LNCaP clone FGC (cell line): ENCODE measurements at regions not wholly inside any gene's neighbourhood (a gene's known extent, or its start where the extent isn't known, plus 50 kb on each side); places are given as distances from the start of the nearest gene placed in this dataset.

Experiments
- DNase-seq: peaks from one replicate; pipeline ENCODE4 v3.0.0-alpha.2; 2011; ENCODE audit warnings: low read depth
- H3K4me3 ChIP-seq: 2 replicates; pipeline ENCODE4 v1.5.1; 2011; ENCODE audit warnings: mild to moderate bottlenecking, low read depth, low read length, control low read depth
- TF ChIP-seq, protein P1 (sequence below): IDR thresholded peaks from 2 replicates; pipeline ENCODE4 v1.5.1; 2012; ENCODE audit warnings: mild to moderate bottlenecking; ENCODE audit not compliant: control insufficient read depth, insufficient read depth; ENCODE audit errors: extremely low read depth

DNA sequence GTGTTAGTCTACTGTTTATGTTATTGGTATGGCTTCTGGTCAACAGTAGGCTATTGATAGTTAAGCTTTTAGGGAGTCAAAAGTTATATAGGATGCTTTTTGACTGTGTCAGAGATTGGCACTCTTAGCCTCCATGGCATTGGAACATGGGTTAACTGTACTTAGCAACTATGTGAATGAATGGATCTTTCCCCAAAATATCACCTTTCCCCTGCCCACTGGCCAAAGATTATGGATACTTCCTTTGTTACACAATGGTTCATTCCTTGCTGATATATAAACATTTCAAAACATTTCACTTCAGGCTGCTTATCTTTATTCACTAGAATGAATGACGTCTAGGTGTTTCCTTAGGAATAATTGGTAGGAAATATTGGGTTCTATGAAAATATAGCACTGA, 62.1 kb upstream of the DOCK10 start:
- TF ChIP-seq, protein P1, sequence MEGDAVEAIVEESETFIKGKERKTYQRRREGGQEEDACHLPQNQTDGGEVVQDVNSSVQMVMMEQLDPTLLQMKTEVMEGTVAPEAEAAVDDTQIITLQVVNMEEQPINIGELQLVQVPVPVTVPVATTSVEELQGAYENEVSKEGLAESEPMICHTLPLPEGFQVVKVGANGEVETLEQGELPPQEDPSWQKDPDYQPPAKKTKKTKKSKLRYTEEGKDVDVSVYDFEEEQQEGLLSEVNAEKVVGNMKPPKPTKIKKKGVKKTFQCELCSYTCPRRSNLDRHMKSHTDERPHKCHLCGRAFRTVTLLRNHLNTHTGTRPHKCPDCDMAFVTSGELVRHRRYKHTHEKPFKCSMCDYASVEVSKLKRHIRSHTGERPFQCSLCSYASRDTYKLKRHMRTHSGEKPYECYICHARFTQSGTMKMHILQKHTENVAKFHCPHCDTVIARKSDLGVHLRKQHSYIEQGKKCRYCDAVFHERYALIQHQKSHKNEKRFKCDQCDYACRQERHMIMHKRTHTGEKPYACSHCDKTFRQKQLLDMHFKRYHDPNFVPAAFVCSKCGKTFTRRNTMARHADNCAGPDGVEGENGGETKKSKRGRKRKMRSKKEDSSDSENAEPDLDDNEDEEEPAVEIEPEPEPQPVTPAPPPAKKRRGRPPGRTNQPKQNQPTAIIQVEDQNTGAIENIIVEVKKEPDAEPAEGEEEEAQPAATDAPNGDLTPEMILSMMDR = no peak
- H3K4me3 ChIP-seq = no peak overlapping the region
- no peak for DNase-seq

DNA sequence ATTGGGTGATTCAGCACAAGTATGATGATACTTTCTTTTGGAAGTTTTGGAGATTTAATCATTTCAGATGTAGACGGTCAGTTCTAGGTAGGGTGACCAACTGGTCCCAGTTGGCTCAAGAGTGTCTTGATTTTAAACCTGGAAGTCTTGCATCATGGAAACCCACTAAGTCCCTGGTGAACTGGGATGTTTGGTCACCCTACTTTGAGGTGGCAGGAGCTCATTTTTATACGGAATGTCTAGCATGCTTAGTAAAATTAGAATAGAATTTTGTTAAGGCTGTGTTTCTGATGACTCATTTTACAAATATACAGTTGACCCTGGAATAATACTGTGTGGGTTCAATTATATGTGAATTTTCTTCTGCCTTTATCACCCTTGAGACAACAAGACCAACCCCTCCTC, 61.5 kb upstream of the DOCK10 start:
- TF ChIP-seq, protein P1 = no peak
- no peak overlapping the region for H3K4me3 ChIP-seq
- DNase-seq = no peak

DNA sequence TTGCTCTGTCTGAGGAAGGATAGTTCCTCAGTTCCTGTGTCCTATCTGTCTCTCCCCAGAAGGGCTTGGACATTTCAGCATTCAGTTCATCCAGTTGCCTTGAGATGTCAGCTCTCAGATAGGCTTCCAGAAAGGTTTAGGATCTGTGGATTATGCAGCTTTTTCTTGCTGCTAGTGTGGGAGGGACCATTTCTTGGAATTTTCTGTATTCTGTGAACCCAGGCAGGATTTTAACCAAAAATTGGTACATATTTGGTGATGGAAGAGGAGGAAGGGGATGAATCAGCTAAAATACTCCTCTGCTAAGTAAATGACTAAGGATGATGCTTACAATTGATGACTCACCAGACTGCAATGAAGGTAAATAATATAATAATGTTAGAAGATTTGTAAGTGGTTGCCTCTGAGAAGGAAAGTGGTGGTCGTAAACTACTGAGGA, 58.6 kb upstream of the DOCK10 start:
- H3K4me3 ChIP-seq = no peak overlapping the region
- DNase-seq = no peak
- TF ChIP-seq, protein P1 = no peak

DNA sequence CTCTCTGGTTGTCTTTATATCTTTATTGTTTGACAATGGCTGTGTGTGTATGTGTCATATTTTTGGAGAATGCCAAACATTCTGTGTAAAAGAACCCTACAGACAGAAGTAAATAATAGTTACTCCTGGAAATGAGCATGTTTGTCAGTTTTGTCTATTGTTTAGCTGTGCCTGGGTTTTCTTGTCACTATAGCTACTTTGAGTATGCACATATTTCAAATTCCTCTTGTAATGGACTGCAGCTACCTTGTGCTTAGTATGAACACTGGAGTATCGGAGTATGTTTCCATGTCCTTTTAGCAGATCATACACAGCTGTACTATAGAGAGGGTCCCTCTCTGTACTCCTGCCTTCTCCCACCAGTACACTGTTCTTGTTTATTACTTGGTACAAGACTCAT, 58.0 kb upstream of the DOCK10 start:
- DNase-seq = no peak
- H3K4me3 ChIP-seq = no peak overlapping the region
- TF ChIP-seq, protein P1 = no peak

DNA sequence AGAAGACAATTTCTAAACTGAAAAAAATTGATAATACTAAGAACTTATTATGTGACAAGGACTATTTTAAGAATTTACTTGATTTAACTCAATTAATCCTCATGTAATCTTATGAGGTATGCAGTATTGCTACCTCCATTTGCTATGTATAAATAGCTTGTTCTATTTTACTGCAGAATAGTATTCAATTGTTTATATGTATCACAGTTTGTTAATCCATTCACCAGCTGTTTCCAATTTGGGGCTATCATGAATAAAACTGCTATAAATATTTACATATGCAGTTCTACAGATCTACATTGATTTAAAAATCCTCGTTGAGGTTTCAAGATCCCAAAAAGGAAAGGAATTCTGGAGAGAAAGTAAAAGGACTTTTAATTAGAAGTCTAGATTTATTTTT, 54.8 kb upstream of the DOCK10 start:
- TF ChIP-seq, protein P1 = no peak
- no peak for DNase-seq
- H3K4me3 ChIP-seq = no peak overlapping the region
